ENCODE measurements at regions not wholly inside any gene's neighbourhood (a gene's known extent, or its start where the extent isn't known, plus 50 kb on each side); places are given as distances from the start of the nearest gene placed in this dataset.
A peak's percentile ranks its signal among the peaks of the same experiment; 100 is the strongest.

- H3K27me3 Mint-ChIP-seq = peaks cover 1% of the 10 kb centered on the region
- H3K9me3 Mint-ChIP-seq = no peaks in the 10 kb centered on the region
- intact Hi-C loops (cut with DNase I, micrococcal nuclease) = no loop called here
- Histone ChIP-seq H3K4me3 (ENCODE audit: low read length) (no peak overlapping the region), H3K27me3 (ENCODE audit: control insufficient read depth in 1 of 2, insufficient read depth in 2 of 2, low read length in 2 of 2) (no peaks in the 10 kb centered on the region), H3K9me3 (ENCODE audit: control insufficient read depth in 1 of 2, insufficient read depth in 1 of 2, low read length in 2 of 2) (no peaks in the 10 kb centered on the region), H3K36me3 (ENCODE audit: insufficient read depth, low read length) (no peaks in the 10 kb centered on the region), H3K27ac (ENCODE audit: low read depth in 1 of 2, low read length in 2 of 2) (no peak overlapping the region), H3K4me1 (ENCODE audit: insufficient read depth, low read length) (no peaks in the 10 kb centered on the region)
- DNase-seq (peak in 4 of 14 experiments; percentile 0 to 12 (median 6)), ATAC-seq (ENCODE audit: poor library complexity) (no peak)
- H3K27ac Mint-ChIP-seq = no peak overlapping the region
- ChIA-PET POLR2A (no interaction called here), CTCF (no interaction called here)
- no peaks in the 10 kb centered on the region for H3K36me3 Mint-ChIP-seq (ENCODE audit: low read depth)
- no peak overlapping the region for H3K4me3 Mint-ChIP-seq
- H3K4me1 Mint-ChIP-seq (ENCODE audit: low read depth) = no peaks in the 10 kb centered on the region
- TF ChIP-seq, protein P1, sequence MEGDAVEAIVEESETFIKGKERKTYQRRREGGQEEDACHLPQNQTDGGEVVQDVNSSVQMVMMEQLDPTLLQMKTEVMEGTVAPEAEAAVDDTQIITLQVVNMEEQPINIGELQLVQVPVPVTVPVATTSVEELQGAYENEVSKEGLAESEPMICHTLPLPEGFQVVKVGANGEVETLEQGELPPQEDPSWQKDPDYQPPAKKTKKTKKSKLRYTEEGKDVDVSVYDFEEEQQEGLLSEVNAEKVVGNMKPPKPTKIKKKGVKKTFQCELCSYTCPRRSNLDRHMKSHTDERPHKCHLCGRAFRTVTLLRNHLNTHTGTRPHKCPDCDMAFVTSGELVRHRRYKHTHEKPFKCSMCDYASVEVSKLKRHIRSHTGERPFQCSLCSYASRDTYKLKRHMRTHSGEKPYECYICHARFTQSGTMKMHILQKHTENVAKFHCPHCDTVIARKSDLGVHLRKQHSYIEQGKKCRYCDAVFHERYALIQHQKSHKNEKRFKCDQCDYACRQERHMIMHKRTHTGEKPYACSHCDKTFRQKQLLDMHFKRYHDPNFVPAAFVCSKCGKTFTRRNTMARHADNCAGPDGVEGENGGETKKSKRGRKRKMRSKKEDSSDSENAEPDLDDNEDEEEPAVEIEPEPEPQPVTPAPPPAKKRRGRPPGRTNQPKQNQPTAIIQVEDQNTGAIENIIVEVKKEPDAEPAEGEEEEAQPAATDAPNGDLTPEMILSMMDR (IDR thresholded peaks at IDR 0.05) = no peak
These were observed 182.6 kb upstream of the THSD7B start for GRCh38 chr2:136582628-136583205.

GRCh38 chr2:136572335-136572734 lies 193.0 kb upstream of the THSD7B start:
- H3K27ac ChIP-seq (ENCODE audit: low read depth in 1 of 2, low read length in 2 of 2) = no peak overlapping the region
- H3K27me3 Mint-ChIP-seq = peaks cover 5% of the 10 kb centered on the region
- no peaks in the 10 kb centered on the region for H3K36me3 Mint-ChIP-seq (ENCODE audit: low read depth)
- no peaks in the 10 kb centered on the region for H3K4me1 ChIP-seq (ENCODE audit: insufficient read depth, low read length)
- intact Hi-C loops (cut with DNase I, micrococcal nuclease) = no loop called here
- no peaks in the 10 kb centered on the region for H3K9me3 ChIP-seq (ENCODE audit: control insufficient read depth in 1 of 2, insufficient read depth in 1 of 2, low read length in 2 of 2)
- no peaks in the 10 kb centered on the region for H3K9me3 Mint-ChIP-seq
- DNase-seq (no peak), ATAC-seq (ENCODE audit: poor library complexity) (no peak)
- no peak overlapping the region for H3K4me3 ChIP-seq (ENCODE audit: low read length)
- no peak overlapping the region for H3K27ac Mint-ChIP-seq
- no peaks in the 10 kb centered on the region for H3K36me3 ChIP-seq (ENCODE audit: insufficient read depth, low read length)
- ChIA-PET CTCF (no interaction called here), POLR2A (no interaction called here)
- H3K27me3 ChIP-seq (ENCODE audit: control insufficient read depth in 1 of 2, insufficient read depth in 2 of 2, low read length in 2 of 2) = no peaks in the 10 kb centered on the region
- no peaks in the 10 kb centered on the region for H3K4me1 Mint-ChIP-seq (ENCODE audit: low read depth)
- TF ChIP-seq, protein P1 (IDR thresholded peaks at IDR 0.05) = no peak
- no peak overlapping the region for H3K4me3 Mint-ChIP-seq

DNA sequence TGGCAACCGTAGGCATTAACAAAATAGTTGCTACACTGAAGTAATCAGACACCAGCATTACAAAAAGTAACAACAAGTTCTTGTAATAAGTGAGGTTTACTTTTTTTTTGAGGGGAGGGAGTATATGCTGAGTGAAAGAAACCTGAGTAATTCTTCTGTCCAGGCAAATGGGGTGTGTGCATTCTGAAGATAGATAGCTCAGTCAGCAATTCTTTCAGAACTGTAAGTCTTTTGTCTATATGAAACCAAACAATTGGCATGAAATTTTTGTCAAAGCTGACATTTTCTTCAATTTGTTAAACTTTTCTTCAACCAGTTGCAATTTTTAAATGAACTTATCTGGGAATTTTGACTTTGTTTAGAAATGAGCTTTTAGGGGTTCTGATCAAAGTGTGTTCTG lies 208.1 kb upstream of the THSD7B start:
- ChIA-PET CTCF (no interaction called here), POLR2A (no interaction called here)
- H3K27me3 Mint-ChIP-seq = peaks cover 49% of the 10 kb centered on the region
- TF ChIP-seq, protein P1 (IDR thresholded peaks at IDR 0.05) = no peak
- no peaks in the 10 kb centered on the region for H3K4me1 ChIP-seq (ENCODE audit: insufficient read depth, low read length)
- no peaks in the 10 kb centered on the region for H3K4me1 Mint-ChIP-seq (ENCODE audit: low read depth)
- H3K9me3 ChIP-seq (ENCODE audit: control insufficient read depth in 1 of 2, insufficient read depth in 1 of 2, low read length in 2 of 2) = no peaks in the 10 kb centered on the region
- no peak overlapping the region for H3K4me3 Mint-ChIP-seq
- no peak overlapping the region for H3K27ac ChIP-seq (ENCODE audit: low read depth in 1 of 2, low read length in 2 of 2)
- H3K36me3 ChIP-seq (ENCODE audit: insufficient read depth, low read length) = no peaks in the 10 kb centered on the region
- H3K4me3 ChIP-seq (ENCODE audit: low read length) = no peak overlapping the region
- no peaks in the 10 kb centered on the region for H3K9me3 Mint-ChIP-seq
- H3K27ac Mint-ChIP-seq = no peak overlapping the region
- H3K36me3 Mint-ChIP-seq (ENCODE audit: low read depth) = no peaks in the 10 kb centered on the region
- peaks cover 0 to 5% of the 10 kb centered on the region in 2 experiments for H3K27me3 ChIP-seq (ENCODE audit: control insufficient read depth in 1 of 2, insufficient read depth in 2 of 2, low read length in 2 of 2)
- intact Hi-C loops (cut with DNase I, micrococcal nuclease) = no loop called here
- DNase-seq = no peak
- ATAC-seq (ENCODE audit: poor library complexity) = no peak
